VCaP (cell line): ENCODE measurements at regions not wholly inside any gene's neighbourhood (a gene's known extent, or its start where the extent isn't known, plus 50 kb on each side); places are given as distances from the start of the nearest gene placed in this dataset.
"Not testable (repeated sequence)": the region's sequence is repeated elsewhere in the genome, so short reads cannot be mapped to it uniquely, and the experiment has no call there.

Experiments
- H3K27ac ChIP-seq: fragments of 450-650 bp; 2 replicates; pipeline ENCODE4 v1.5.1; 2017
- TF ChIP-seq, protein P1 (sequence below): fragments of 450-650 bp; conservative IDR thresholded peaks from 2 replicates; pipeline ENCODE4 v1.5.1; 2017; ENCODE audit warnings: mild to moderate bottlenecking, moderate library complexity

DNA sequence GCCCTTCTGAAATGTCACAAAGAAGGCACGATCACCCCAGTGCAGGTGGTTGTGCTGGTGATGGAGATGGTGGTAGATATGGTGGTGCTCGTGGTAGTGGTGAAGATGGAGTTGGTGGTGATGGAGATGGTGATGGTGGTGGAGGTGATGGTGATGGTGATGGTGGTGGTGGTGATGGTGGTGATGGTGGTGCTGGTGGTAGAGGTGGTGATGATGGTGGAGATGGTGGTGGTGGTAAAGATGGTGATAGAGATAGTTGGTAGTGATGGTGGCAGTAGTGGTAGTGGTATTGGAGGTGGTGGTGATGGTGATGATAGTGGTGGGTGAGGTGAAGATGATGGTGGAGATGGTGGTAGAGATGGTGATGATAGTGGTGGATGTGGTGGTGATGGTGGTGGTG is 88.1 kb upstream of the SALL1 start:
- no peak overlapping the region for H3K27ac ChIP-seq
- TF ChIP-seq, protein P1, sequence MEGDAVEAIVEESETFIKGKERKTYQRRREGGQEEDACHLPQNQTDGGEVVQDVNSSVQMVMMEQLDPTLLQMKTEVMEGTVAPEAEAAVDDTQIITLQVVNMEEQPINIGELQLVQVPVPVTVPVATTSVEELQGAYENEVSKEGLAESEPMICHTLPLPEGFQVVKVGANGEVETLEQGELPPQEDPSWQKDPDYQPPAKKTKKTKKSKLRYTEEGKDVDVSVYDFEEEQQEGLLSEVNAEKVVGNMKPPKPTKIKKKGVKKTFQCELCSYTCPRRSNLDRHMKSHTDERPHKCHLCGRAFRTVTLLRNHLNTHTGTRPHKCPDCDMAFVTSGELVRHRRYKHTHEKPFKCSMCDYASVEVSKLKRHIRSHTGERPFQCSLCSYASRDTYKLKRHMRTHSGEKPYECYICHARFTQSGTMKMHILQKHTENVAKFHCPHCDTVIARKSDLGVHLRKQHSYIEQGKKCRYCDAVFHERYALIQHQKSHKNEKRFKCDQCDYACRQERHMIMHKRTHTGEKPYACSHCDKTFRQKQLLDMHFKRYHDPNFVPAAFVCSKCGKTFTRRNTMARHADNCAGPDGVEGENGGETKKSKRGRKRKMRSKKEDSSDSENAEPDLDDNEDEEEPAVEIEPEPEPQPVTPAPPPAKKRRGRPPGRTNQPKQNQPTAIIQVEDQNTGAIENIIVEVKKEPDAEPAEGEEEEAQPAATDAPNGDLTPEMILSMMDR, result no peak

DNA sequence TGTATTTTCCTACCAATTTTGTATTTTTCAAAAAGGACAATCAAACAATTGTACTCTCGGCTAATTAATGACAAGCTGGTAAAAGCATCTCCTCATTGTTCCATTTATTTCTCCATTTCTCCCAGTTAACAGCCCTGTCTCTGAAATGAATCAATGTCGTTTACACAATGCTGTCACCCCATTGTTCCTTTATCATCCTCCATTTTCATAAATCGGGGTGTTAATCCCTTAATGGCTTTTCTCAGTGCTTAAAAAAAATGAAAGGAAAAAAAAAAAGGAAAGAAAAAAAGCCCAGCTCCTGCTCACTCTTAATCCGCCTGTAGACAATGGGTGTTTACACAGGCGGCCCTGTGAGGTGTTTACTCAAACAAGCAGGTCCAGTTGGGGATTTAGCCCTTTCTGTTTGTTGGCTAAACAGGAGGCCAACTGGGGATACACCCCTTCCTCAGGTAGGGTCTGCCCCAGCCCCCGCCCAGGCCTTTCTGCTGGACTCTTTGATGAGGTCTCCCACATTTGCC is 86.8 kb upstream of the SALL1 start:
- TF ChIP-seq, protein P1, result no peak

GRCh38 chr16:51237207-51237606 is 86.1 kb upstream of the SALL1 start:
- TF ChIP-seq, protein P1, result no peak
- no peak overlapping the region for H3K27ac ChIP-seq

More for the DNA sequence above, 86.8 kb upstream of the SALL1 start:
- H3K27ac ChIP-seq, result no peak overlapping the region

DNA sequence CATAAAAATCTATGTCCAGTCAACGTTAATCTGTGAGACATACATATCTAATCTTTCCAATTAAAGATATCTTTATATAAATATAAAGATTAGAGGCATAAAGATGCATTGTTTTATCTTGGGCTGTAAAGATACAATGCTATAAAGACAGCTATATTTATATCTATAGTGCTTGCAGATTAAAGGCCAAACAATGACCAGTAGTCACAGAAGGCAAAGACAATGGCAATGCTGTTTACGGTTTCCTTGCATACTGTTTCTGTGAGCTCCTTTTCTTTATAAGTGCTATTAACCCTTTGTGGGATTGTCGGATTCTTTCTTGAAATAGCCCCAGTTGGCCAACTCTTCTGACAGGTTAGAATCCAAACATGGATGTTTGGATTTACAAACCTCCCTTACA is 85.5 kb upstream of the SALL1 start:
- H3K27ac ChIP-seq, result no peak overlapping the region
- TF ChIP-seq, protein P1, result no peak

- TF ChIP-seq, protein P1, result no peak
- H3K27ac ChIP-seq, result no peak overlapping the region
Observed at GRCh38 chr16:51231702-51232101, 80.6 kb upstream of the SALL1 start.

DNA sequence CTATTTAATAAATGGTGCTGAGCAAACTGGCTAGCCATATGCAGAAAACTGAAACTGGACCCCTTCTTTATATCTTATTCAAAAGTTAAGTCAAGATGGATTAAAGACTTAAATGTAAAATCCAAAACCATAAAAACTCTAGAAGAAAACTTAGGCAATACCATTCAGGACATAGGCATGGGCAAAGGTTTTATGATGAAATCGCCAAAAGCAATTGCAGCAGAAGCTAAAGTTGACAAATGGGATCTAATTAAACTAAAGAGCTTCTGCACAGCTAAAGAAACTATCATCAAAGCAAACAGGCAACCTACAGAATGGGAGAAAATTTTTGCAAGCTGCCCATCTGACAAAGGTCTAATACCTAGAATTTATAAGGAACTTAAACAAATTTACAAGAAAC is 79.0 kb upstream of the SALL1 start:
- not testable (repeated sequence) for H3K27ac ChIP-seq

DNA sequence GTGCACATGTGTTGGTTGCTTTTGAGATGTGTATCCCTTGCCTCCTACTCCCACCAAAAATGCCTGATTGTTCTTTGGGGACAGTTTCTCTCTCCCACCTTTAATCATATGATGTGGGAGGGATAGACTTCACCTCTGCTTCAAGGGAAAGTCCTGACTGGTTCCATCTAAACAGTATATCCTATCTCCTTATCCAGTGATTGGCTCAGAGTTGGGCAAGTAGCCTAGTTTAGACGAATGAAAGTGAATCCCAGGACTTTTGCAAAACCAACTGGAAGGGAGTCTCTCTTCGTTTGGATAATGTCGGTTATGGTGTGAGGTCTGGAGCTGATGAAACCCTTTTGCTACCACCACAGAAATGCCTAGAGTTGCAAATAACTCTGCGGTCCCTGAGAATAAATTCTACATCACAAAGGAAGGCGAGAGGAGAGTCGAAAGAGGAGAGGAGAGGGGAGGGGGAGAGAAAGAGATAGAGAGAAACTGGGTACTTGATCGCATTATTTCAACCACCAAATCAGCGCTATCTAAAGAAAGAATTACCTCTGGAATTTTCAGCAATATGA is 77.1 kb upstream of the SALL1 start:
- TF ChIP-seq, protein P1, result no peak
- H3K27ac ChIP-seq, result no peak overlapping the region

DNA sequence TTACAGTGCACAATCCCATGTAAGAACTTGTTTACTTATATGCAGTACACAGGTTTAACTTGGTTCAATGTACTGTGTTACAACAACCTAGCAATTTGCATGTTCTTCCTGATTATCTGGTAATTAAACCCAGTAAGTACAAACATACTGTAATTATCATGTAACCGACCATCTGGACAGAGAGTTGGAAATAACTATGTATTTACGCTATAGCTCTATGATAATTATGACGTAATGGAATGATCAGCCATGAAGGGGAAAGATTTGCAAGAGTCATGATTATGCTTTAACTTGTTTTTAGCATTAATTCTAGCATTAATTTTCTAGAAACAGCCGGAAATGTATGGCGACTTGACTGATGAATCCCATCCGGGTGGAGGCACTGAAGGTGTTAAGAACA is 74.8 kb upstream of the SALL1 start:
- TF ChIP-seq, protein P1, result no peak
- H3K27ac ChIP-seq, result no peak overlapping the region
